ENCODE measurements at regions not wholly inside any gene's neighbourhood (a gene's known extent, or its start where the extent isn't known, plus 50 kb on each side); places are given as distances from the start of the nearest gene placed in this dataset.

DNA sequence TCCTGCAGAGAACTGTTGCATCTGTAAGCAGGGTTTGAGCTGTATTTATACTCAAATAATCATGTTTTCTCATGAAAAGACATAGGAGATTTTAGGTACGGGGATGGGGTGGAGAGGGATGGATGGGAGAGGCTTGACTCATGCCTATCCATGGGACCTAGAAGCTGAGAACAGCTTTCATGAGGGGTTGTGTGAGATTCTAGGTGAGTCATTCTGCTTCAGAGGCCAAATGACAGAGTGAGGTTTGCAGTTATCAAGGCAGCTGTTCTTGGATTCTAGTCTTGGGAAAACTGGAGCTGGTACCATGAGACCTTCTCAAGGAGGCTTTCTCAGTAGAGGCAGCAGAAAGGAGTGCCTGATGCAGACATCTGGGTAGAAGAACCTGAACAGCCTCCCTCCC is 746.9 kb downstream of the TYW1 start:
- DNase-seq (ENCODE audit: low read depth), result no peak
- no peak overlapping the region for H3K4me3 ChIP-seq (ENCODE audit: low read depth, low read length)
- TF ChIP-seq, protein P1, sequence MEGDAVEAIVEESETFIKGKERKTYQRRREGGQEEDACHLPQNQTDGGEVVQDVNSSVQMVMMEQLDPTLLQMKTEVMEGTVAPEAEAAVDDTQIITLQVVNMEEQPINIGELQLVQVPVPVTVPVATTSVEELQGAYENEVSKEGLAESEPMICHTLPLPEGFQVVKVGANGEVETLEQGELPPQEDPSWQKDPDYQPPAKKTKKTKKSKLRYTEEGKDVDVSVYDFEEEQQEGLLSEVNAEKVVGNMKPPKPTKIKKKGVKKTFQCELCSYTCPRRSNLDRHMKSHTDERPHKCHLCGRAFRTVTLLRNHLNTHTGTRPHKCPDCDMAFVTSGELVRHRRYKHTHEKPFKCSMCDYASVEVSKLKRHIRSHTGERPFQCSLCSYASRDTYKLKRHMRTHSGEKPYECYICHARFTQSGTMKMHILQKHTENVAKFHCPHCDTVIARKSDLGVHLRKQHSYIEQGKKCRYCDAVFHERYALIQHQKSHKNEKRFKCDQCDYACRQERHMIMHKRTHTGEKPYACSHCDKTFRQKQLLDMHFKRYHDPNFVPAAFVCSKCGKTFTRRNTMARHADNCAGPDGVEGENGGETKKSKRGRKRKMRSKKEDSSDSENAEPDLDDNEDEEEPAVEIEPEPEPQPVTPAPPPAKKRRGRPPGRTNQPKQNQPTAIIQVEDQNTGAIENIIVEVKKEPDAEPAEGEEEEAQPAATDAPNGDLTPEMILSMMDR (IDR thresholded peaks at IDR 0.05; ENCODE audit: control insufficient read depth, extremely low read depth, insufficient read depth), result no peak

DNA sequence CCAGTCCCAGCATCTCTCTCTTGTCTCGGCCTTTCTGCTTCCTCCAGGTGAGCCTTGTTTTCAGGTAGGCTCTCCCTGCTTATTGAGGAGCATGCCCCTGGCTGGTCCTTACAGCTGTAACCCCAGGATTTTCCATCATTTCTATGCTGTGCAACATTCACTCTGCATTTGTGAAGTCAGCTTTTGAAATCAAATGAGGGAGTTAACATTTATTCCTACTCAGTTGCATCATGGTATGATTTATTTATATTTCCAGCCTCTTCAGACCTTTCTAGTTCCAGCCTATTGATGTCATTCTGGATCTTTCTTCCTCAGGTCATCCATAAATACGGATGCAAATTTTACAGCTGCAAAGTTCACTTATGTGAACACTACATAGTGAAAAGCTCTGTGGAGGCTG is 755.6 kb downstream of the TYW1 start:
- TF ChIP-seq, protein P1 (IDR thresholded peaks at IDR 0.05; ENCODE audit: control insufficient read depth, extremely low read depth, insufficient read depth), result no peak
- no peak for DNase-seq (ENCODE audit: low read depth)
- no peak overlapping the region for H3K4me3 ChIP-seq (ENCODE audit: low read depth, low read length)

DNA sequence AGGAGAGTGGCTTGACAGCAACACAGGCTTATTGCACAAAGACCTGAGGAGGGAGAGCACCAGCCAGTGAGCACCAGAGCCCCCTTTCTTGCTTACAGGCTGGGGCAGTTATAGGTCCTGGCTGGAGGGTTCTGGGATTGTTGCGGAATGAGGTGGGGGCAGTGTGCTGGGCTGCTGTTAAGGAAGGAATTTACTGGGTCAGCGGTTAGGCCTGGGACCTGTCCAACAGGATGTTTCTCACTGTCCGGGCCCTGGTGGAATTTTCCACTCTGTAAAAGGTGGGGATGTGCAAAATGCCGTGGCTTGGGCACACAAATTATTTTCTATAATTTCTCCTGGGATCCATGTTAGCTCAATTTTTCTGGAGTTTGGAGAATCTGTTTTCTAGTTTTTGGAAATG is 757.3 kb downstream of the TYW1 start:
- no peak overlapping the region for H3K4me3 ChIP-seq (ENCODE audit: low read depth, low read length)
- peak; percentile 23 for DNase-seq (ENCODE audit: low read depth)
- TF ChIP-seq, protein P1 (IDR thresholded peaks at IDR 0.05; ENCODE audit: control insufficient read depth, extremely low read depth, insufficient read depth), result no peak

DNA sequence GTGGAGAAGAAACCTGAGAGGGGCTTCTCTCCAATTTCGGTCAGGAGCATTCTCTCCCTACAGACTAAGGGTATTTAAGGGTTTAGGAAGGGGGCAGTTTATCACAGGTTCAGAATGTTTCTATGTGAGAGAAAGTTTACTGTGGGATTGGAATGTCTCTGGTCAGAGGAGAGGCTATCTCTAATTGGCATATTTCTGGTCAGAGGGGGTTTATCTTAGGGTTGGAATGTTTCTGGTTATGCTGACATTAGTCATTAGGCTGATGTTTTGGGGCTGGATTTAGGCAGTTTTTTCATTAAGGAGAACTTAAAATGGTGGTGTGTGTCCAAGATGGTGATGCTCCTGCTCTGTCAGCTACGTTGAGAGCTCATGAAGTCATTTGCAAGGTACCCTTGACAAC is 758.0 kb downstream of the TYW1 start:
- DNase-seq (ENCODE audit: low read depth), result no peak
- TF ChIP-seq, protein P1 (IDR thresholded peaks at IDR 0.05; ENCODE audit: control insufficient read depth, extremely low read depth, insufficient read depth), result no peak
- H3K4me3 ChIP-seq (ENCODE audit: low read depth, low read length), result no peak overlapping the region

DNA sequence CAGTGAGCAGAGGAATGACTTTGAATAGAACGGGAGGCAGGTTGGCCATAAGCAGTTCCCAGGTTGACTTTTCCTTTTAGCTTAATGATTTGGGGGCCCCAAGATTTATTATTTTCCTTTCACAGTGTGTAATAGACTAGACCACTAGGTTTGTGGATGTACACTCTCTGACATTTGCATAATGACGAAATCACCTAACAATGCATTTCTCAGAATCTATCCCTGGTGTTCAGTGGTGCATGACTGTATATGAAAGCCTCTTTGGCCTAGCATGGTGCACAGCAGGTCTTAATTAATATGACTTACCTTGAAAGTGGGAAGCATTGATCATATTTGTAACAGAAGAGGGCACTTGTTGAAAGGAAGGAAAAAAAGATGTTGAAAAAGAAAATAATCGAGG is 761.9 kb downstream of the TYW1 start:
- TF ChIP-seq, protein P1 (IDR thresholded peaks at IDR 0.05; ENCODE audit: control insufficient read depth, extremely low read depth, insufficient read depth), result no peak
- no peak overlapping the region for H3K4me3 ChIP-seq (ENCODE audit: low read depth, low read length)
- no peak for DNase-seq (ENCODE audit: low read depth)

DNA sequence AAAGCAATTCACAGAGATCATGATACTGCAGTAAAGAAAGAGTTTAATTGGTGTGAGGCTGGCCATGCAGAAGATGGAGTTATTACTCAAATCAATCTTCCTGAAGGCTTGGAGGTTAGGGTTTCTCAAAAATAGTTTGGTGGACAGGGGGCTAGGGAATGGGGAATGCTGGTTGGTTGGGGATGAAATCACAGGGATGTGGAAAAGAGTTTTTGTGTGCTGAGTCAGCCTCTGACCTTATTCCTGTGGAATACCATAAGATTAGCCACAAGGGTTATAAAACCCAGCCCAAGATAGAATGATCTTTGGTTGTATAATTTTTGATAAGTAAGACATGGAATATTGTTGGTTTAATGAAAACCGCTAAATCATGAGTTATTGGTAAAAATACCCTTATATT is 764.3 kb downstream of the TYW1 start:
- no peak for DNase-seq (ENCODE audit: low read depth)
- TF ChIP-seq, protein P1 (IDR thresholded peaks at IDR 0.05; ENCODE audit: control insufficient read depth, extremely low read depth, insufficient read depth), result no peak

GRCh38 chr7:67762516-67762915 is 765.9 kb downstream of the TYW1 start:
- TF ChIP-seq, protein P1 (IDR thresholded peaks at IDR 0.05; ENCODE audit: control insufficient read depth, extremely low read depth, insufficient read depth), result no peak
- no peak overlapping the region for H3K4me3 ChIP-seq (ENCODE audit: low read depth, low read length)

More for the DNA sequence above, 764.3 kb downstream of the TYW1 start:
- no peak overlapping the region for H3K4me3 ChIP-seq (ENCODE audit: low read depth, low read length)

More at GRCh38 chr7:67762516-67762915, 765.9 kb downstream of the TYW1 start:
- no peak for DNase-seq (ENCODE audit: low read depth)

All from LNCaP clone FGC (cell line).